ENCODE measurements at regions not wholly inside any gene's neighbourhood (a gene's known extent, or its start where the extent isn't known, plus 50 kb on each side); places are given as distances from the start of the nearest gene placed in this dataset.

DNA sequence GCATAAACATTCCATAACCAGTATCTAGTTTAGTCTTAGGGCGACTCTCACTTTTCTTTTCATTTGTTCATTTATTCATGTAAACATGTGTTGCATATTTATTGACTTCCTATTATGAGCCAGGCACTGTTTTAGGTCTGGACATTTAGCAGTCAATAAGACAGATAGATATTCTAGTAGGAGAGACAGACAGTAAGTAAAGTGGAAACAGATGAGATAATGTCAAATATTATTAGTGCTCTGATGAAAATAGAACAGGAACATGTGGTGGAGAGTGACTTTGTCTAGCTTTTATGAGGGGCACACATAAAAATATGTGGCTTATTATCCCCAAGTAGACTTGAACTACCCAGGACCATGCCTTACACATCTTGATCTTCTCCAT lies 193.0 kb downstream of the NDFIP2 start:
- no peaks in the 10 kb centered on the region for H3K9me1 ChIP-seq (ENCODE audit: control insufficient read depth, extremely low read depth, insufficient read depth, low read length)
- no peak overlapping the region for H3K27ac ChIP-seq (ENCODE audit: control insufficient read depth, insufficient read depth, low read length)
- dilution Hi-C loops (cut with MboI; ENCODE audit: extremely low pct_ligation_motif_present, low sequenced_read_pairs): no loop called here
- no peaks in the 10 kb centered on the region for H3K27me3 ChIP-seq (ENCODE audit: control insufficient read depth, extremely low read depth, insufficient read depth, low read length)
- no peak overlapping the region for H3K9ac ChIP-seq (ENCODE audit: control insufficient read depth, extremely low read depth, insufficient read depth, low read length)
- H3K4me3 ChIP-seq (ENCODE audit: control insufficient read depth in 2 of 3, extremely low read depth in 1 of 3, insufficient read depth in 2 of 3, low read depth in 1 of 3, low read length in 3 of 3): no peak overlapping the region
- H3K79me2 ChIP-seq (ENCODE audit: control insufficient read depth, insufficient read depth, low read length): no peaks in the 10 kb centered on the region
- H3K4me1 ChIP-seq (ENCODE audit: control insufficient read depth, extremely low read depth, insufficient read depth, low read length): peaks cover 24% of the 10 kb centered on the region
- H2AFZ ChIP-seq (ENCODE audit: control insufficient read depth, low read length): peak overlapping the region; percentile 20
- no peaks in the 10 kb centered on the region for H3K9me3 ChIP-seq (ENCODE audit: control insufficient read depth, low read depth, low read length)
- DNase-seq (ENCODE audit: low read depth, low spot score) (no peak), FAIRE-seq (no peak)
- TF ChIP-seq, protein P1, sequence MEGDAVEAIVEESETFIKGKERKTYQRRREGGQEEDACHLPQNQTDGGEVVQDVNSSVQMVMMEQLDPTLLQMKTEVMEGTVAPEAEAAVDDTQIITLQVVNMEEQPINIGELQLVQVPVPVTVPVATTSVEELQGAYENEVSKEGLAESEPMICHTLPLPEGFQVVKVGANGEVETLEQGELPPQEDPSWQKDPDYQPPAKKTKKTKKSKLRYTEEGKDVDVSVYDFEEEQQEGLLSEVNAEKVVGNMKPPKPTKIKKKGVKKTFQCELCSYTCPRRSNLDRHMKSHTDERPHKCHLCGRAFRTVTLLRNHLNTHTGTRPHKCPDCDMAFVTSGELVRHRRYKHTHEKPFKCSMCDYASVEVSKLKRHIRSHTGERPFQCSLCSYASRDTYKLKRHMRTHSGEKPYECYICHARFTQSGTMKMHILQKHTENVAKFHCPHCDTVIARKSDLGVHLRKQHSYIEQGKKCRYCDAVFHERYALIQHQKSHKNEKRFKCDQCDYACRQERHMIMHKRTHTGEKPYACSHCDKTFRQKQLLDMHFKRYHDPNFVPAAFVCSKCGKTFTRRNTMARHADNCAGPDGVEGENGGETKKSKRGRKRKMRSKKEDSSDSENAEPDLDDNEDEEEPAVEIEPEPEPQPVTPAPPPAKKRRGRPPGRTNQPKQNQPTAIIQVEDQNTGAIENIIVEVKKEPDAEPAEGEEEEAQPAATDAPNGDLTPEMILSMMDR (optimal IDR thresholded peaks at IDR 0.05 in 1 of 3, IDR thresholded peaks at IDR 0.05 in 1 of 3, conservative IDR thresholded peaks at IDR 0.05 in 1 of 3; ENCODE audit: extremely low read depth in 1 of 3, insufficient read depth in 2 of 3, low read length in 3 of 3): no peak
- TF ChIP-seq EZH2 (IDR thresholded peaks at IDR 0.05; ENCODE audit: low read length): no peak
- no peaks in the 10 kb centered on the region for H3K36me3 ChIP-seq (ENCODE audit: control insufficient read depth in 2 of 2, extremely low read depth in 1 of 2, insufficient read depth in 2 of 2, low read length in 2 of 2)
- no peaks in the 10 kb centered on the region for H4K20me1 ChIP-seq (ENCODE audit: control insufficient read depth, extremely low read depth, insufficient read depth, low read length)
- H3K4me2 ChIP-seq (ENCODE audit: control insufficient read depth, extremely low read depth, insufficient read depth, low read depth, low read length): no peak overlapping the region

DNA sequence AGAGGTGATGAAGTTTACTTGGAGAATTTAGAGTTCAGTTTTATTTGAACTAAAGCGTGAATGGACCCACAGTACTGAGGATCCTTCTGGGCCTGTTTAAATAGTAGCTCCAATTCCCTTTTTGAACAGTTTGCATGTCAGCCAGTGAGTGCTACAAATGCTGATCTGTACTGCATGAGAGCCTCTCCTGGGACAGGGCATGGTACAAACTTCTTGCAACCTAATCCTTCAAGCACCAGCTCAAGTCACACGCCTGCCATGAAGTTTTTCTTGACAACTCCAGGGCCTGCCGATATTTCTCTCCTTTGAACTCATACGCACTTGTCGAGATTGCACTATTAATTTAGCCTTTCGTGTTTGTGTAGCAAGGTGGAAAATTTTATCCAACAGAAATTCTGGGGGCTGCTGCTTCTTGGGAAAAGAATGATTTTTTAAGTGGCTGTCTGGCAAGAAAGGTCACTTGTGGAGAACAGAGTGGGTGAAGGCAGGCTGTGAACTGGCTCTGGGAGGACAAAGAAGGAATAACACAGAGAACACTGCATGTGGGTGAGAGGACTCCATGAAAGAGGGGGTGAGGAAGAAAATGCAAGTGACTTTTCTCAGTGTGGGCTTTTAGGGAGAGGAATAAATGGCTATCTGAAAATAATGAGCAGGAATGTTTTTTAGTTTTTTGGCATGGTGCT lies 192.5 kb downstream of the NDFIP2 start:
- Histone ChIP-seq H3K9ac (ENCODE audit: control insufficient read depth, extremely low read depth, insufficient read depth, low read length) (no peak overlapping the region), H3K27me3 (ENCODE audit: control insufficient read depth, extremely low read depth, insufficient read depth, low read length) (no peaks in the 10 kb centered on the region), H3K9me3 (ENCODE audit: control insufficient read depth, low read depth, low read length) (no peaks in the 10 kb centered on the region), H2AFZ (ENCODE audit: control insufficient read depth, low read length) (no peak overlapping the region), H3K36me3 (ENCODE audit: control insufficient read depth in 2 of 2, extremely low read depth in 1 of 2, insufficient read depth in 2 of 2, low read length in 2 of 2) (no peaks in the 10 kb centered on the region), H3K4me2 (ENCODE audit: control insufficient read depth, extremely low read depth, insufficient read depth, low read depth, low read length) (no peak overlapping the region), H3K4me3 (ENCODE audit: control insufficient read depth in 2 of 3, extremely low read depth in 1 of 3, insufficient read depth in 2 of 3, low read depth in 1 of 3, low read length in 3 of 3) (no peak overlapping the region), H3K27ac (ENCODE audit: control insufficient read depth, insufficient read depth, low read length) (no peak overlapping the region), H4K20me1 (ENCODE audit: control insufficient read depth, extremely low read depth, insufficient read depth, low read length) (no peaks in the 10 kb centered on the region), H3K9me1 (ENCODE audit: control insufficient read depth, extremely low read depth, insufficient read depth, low read length) (no peaks in the 10 kb centered on the region), H3K79me2 (ENCODE audit: control insufficient read depth, insufficient read depth, low read length) (no peaks in the 10 kb centered on the region), H3K4me1 (ENCODE audit: control insufficient read depth, extremely low read depth, insufficient read depth, low read length) (peaks cover 24% of the 10 kb centered on the region)
- dilution Hi-C loops (cut with MboI; ENCODE audit: extremely low pct_ligation_motif_present, low sequenced_read_pairs): no loop called here
- FAIRE-seq (no peak), DNase-seq (ENCODE audit: low read depth, low spot score) (no peak)
- TF ChIP-seq, protein P1 (optimal IDR thresholded peaks at IDR 0.05 in 1 of 3, IDR thresholded peaks at IDR 0.05 in 1 of 3, conservative IDR thresholded peaks at IDR 0.05 in 1 of 3; ENCODE audit: extremely low read depth in 1 of 3, insufficient read depth in 2 of 3, low read length in 3 of 3): no peak
- no peak for TF ChIP-seq EZH2 (IDR thresholded peaks at IDR 0.05; ENCODE audit: low read length)

All from keratinocyte (primary cell).